Ectodermal cell (in vitro differentiated cells): ENCODE measurements at regions not wholly inside any gene's neighbourhood (a gene's known extent, or its start where the extent isn't known, plus 50 kb on each side); places are given as distances from the start of the nearest gene placed in this dataset.

Experiments
- H3K27ac ChIP-seq: 2 replicates; pipeline ENCODE4 v1.7.0; 2013; ENCODE audit warnings: mild to moderate bottlenecking, low read depth, low read length; ENCODE audit not compliant: insufficient read depth, poor library complexity, severe bottlenecking
- H3K27me3 ChIP-seq: 2 replicates; pipeline ENCODE4 v1.7.0; 2013; ENCODE audit warnings: mild to moderate bottlenecking, low read length; ENCODE audit not compliant: insufficient read depth, control insufficient read depth, poor library complexity, severe bottlenecking
- H3K36me3 ChIP-seq: one replicate; pipeline ENCODE4 v1.7.0; 2013; ENCODE audit warnings: low read length; ENCODE audit not compliant: control insufficient read depth, insufficient read depth
- H3K4me1 ChIP-seq: one replicate; pipeline ENCODE4 v1.7.0; 2013; ENCODE audit warnings: low read length; ENCODE audit not compliant: control insufficient read depth, insufficient read depth
- H3K4me3 ChIP-seq: 2 replicates; pipeline ENCODE4 v1.7.0; 2013; ENCODE audit warnings: low read depth, low read length, control low read depth; ENCODE audit not compliant: insufficient read depth
- H3K9me3 ChIP-seq: 2 replicates; pipeline ENCODE4 v1.7.0; 2013; ENCODE audit warnings: mild to moderate bottlenecking, low read length, moderate library complexity; ENCODE audit not compliant: control insufficient read depth
- WGBS, 2 experiments: methylation state at CpG; one replicate each; pipeline ENCODE4 v1.1.7; 2013; ENCODE audit warnings: missing lambda C conversion rate in 2 of 2; 5-methylcytosine and 5-hydroxymethylcytosine counted together

DNA sequence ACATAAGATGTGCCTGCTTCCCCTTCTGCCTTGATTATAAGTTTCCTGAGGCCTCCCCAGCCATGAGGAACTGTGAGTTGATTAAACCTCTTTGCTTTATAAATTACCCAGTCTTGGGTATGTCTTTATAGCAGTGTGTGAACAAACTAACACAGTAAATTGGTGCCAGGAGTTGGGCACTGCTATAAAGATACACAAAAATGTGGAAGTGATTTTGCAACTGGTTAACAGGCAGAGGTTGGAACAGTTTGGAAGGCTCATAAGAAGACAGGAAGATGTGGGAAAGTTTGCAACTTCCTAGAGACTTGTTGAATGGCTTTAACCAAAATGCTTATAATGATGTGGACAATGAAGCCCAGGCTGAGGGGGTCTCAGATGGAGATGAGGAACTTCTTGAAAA lies 264.1 kb downstream of the DACT1 start:
- Histone ChIP-seq H3K4me1 (no peaks in the 10 kb centered on the region), H3K27ac (no peak overlapping the region), H3K36me3 (no peaks in the 10 kb centered on the region), H3K4me3 (no peak overlapping the region), H3K9me3 (no peaks in the 10 kb centered on the region), H3K27me3 (no peaks in the 10 kb centered on the region)

DNA sequence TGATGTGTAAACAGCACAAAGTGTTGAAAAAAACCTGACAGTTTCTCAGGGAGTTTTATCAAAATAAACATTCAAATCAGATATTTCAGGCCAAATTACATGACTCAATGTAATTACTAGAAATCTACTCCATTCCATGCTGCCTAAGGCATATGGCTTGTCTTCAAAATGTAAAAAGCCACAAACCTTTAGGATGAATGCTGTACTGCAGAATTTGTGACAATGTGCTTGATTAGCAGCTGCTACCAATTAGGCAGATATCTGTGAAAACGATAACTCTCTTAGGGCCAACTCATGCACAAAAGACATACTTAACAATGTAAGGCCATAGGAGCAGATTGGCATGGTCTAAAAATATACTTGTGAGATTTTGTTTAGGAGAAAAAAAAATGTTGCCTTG lies 267.0 kb downstream of the DACT1 start:
- H3K9me3 ChIP-seq: no peaks in the 10 kb centered on the region
- H3K27ac ChIP-seq: no peak overlapping the region
- H3K4me3 ChIP-seq: no peak overlapping the region
- H3K27me3 ChIP-seq: no peaks in the 10 kb centered on the region
- no peaks in the 10 kb centered on the region for H3K4me1 ChIP-seq
- 89 to 100% methylated on average over 1 of the region's 1 CpG for WGBS, 2 experiments
- H3K36me3 ChIP-seq: no peaks in the 10 kb centered on the region

DNA sequence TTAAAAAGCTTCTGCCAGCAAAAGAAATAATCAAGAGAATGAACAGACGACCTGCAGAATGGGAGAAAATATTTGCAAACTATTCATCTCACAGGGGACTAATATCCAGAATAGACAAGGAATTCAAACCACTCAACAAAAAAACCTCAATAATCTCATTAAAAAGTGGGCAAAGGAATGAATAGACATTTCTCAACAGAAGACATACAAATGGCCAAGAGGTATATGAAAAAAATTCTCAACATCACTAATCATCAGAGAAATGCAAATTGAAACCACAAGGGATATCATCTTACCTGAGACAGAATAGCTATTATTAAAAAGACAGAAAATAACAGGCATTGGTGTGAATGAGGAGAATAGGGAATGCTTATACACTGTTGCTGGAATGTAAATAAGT lies 270.0 kb downstream of the DACT1 start:
- no peaks in the 10 kb centered on the region for H3K9me3 ChIP-seq
- WGBS, 2 experiments: 57 to 72% methylated on average over 1 of the region's 1 CpG
- no peak overlapping the region for H3K27ac ChIP-seq
- no peak overlapping the region for H3K4me3 ChIP-seq
- H3K4me1 ChIP-seq: no peaks in the 10 kb centered on the region
- no peaks in the 10 kb centered on the region for H3K36me3 ChIP-seq
- no peaks in the 10 kb centered on the region for H3K27me3 ChIP-seq

DNA sequence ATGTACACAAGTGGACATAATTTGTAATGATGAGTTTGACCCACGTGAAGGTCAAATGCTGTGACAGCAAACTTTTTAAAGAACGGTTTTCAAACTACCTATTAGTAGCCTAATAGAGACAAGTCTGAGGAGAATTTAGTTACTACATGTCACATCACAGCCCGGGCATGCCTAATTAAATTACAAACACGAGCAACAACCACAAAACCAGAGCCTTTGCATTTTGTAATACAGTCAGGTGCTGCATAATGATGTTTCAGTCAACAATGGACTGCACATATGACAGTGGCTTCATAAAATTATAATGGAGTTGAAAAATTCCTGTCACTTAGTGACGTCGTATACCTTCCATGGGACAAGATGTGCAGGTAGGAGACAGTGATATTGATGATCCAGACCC lies 274.5 kb downstream of the DACT1 start:
- H3K9me3 ChIP-seq: no peaks in the 10 kb centered on the region
- 90 to 91% methylated on average over 4 to 6 of the region's 6 CpGs for WGBS, 2 experiments
- no peaks in the 10 kb centered on the region for H3K36me3 ChIP-seq
- no peaks in the 10 kb centered on the region for H3K4me1 ChIP-seq
- no peak overlapping the region for H3K27ac ChIP-seq
- H3K27me3 ChIP-seq: no peaks in the 10 kb centered on the region
- H3K4me3 ChIP-seq: no peak overlapping the region

DNA sequence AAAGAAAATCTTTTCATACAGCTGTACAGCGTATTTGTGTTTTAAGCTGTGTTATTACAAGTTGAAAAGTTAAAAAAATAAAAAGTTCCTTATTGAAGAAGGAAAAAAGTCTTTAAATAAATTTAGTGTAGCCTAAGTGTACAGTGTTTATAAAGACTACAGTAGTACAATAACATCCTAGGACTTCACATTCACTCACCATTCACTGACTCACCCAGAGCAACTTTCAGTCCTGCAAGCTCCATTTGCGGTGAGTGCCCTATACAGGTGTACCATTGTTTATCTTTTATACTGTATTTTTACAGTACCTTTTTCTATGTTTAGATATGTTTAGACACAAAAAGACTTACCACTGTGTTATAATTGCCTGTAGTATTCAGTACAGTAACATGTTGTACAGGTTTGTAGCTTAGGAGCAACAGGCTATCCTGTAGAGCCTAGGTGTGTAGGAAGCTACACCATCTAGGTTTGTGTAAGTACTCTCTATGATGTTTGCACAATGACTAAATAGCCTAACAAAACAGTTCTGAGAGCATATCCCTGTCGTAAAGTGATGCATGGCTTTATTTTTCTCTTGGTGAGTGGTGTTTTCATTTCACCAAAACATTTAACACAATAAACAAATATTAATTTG lies 275.2 kb downstream of the DACT1 start:
- H3K4me3 ChIP-seq: no peak overlapping the region
- H3K9me3 ChIP-seq: no peaks in the 10 kb centered on the region
- no peaks in the 10 kb centered on the region for H3K36me3 ChIP-seq
- 93 to 100% methylated on average over 1 to 2 of the region's 3 CpGs for WGBS, 2 experiments
- no peak overlapping the region for H3K27ac ChIP-seq
- H3K27me3 ChIP-seq: no peaks in the 10 kb centered on the region
- H3K4me1 ChIP-seq: no peaks in the 10 kb centered on the region

DNA sequence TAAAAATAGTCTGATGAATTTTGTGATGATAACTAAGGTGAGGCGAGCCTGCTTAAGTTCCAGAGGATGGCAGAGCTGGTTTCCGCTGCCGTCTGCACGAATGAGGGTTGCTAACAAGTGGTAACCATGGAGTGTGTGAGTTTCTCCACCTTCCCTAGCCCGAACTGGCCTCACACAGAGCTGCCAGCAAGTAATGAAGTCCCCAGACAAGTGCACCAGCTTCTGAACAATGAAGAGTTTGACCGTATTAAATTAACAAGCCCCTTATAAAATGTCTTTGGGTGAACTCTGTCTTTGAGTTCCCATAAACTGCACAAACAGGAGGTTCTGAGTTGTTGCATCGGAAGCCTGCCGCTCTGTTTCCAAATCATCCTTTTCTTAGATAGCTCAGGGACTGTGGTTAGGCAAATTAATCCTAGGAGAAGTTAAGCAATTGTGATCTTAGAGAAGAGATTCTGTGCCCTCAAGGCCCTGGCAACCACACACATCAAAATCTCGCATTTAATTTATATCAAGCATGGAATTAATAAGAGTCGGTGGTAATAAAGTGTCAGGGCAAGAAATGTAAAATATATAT lies 274.1 kb upstream of the DAAM1 start:
- no peak overlapping the region for H3K4me3 ChIP-seq
- no peaks in the 10 kb centered on the region for H3K27me3 ChIP-seq
- no peaks in the 10 kb centered on the region for H3K4me1 ChIP-seq
- H3K27ac ChIP-seq: no peak overlapping the region
- 70 to 72% methylated on average over 8 of the region's 10 CpGs for WGBS, 2 experiments
- no peaks in the 10 kb centered on the region for H3K36me3 ChIP-seq
- no peaks in the 10 kb centered on the region for H3K9me3 ChIP-seq

DNA sequence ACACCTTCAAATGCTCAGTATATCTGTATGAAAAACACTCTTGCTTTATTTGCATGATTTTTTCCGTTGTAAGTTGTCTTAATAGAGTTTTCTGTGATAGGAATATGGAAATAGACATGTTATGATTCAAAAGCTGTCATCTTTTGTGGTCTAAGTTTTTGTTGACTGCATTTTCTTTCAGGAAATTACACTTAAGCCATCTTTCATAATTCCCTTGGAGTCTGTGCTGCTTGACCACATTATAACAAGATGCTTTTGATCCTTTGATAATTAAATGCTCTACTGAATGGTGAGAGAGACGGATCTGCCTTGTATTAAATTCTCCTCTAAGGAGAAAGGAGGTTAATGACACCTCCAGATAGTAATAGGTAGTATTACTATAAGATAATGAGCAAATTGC lies 272.8 kb upstream of the DAAM1 start:
- H3K9me3 ChIP-seq: no peaks in the 10 kb centered on the region
- H3K27ac ChIP-seq: no peak overlapping the region
- no peaks in the 10 kb centered on the region for H3K4me1 ChIP-seq
- H3K36me3 ChIP-seq: no peaks in the 10 kb centered on the region
- H3K4me3 ChIP-seq: no peak overlapping the region
- H3K27me3 ChIP-seq: no peaks in the 10 kb centered on the region
- 92% methylated on average over 1 to 2 of the region's 2 CpGs for WGBS, 2 experiments

DNA sequence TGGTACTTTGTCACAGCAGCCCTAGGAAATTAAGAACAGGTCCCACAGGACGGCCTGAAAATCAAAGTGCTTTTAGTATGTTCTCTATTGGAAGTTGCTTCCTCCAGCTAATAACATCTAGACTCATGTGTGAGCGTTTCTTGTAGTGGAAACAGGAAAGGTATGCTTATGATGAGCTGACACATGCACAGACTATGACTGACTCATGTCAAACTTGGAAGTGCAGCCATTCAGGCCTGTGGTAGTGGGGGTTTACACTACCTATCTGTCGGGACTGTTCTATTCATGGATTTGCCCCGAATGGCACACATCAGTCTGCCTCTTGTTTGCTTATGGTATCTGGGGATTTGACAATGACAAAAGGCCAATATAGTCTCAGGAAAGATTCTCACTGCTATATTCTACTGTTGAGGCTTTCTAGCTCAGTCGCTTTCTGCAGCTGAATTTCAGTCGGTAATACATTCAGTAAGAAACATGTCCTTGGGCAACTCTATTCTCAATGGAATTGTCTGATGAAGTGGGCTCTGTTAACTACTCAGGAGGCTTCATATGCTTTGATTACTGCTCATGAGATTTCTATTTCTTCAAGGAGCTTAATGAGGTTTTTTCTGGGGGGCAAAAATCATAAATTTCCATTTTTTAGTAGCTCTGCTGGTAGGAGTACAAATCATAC lies 270.3 kb upstream of the DAAM1 start:
- no peaks in the 10 kb centered on the region for H3K9me3 ChIP-seq
- no peak overlapping the region for H3K4me3 ChIP-seq
- H3K27ac ChIP-seq: no peak overlapping the region
- H3K36me3 ChIP-seq: no peaks in the 10 kb centered on the region
- H3K27me3 ChIP-seq: no peaks in the 10 kb centered on the region
- WGBS, 2 experiments: 92 to 96% methylated on average over 6 of the region's 6 CpGs
- no peaks in the 10 kb centered on the region for H3K4me1 ChIP-seq

DNA sequence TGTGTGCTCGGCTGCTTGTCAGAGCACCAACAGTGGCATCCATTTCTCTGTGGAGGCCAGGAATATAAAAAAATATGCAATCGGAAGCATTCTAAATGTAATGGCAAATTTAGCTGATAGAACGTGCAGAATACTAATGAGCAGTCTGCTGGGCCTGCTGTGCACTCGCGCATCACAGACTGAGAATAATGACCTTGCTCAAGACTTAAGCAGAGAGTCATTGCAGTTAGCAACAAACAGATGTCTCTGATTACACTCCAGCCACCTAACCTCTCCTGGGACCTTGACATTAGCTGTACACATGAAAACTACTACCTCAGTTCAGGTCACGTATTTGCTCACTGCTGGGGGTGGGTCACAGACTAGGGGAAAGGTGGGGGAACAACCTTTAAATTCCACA lies 269.2 kb upstream of the DAAM1 start:
- no peaks in the 10 kb centered on the region for H3K36me3 ChIP-seq
- H3K4me3 ChIP-seq: no peak overlapping the region
- 90 to 91% methylated on average over 6 of the region's 6 CpGs for WGBS, 2 experiments
- no peaks in the 10 kb centered on the region for H3K9me3 ChIP-seq
- no peak overlapping the region for H3K27ac ChIP-seq
- H3K4me1 ChIP-seq: no peaks in the 10 kb centered on the region
- H3K27me3 ChIP-seq: no peaks in the 10 kb centered on the region

DNA sequence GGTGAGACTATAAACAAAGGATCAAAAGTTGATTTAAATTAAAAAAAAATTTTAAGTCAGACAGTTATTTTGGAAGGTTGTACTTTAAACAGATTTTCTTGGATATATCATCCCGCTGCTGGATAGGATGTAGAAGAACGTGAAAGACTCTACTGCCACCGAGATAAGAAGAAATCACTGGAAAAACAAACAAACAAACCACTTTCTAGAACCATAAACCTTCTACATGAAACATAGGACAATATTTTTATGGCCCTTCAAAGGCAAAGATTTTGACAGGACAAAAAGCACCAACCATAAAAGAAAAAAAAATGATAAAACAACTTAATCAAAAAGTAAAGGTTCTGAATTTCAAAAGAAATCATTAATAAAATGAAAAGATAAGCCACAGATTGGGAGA lies 268.2 kb upstream of the DAAM1 start:
- no peak overlapping the region for H3K4me3 ChIP-seq
- H3K9me3 ChIP-seq: no peaks in the 10 kb centered on the region
- H3K27ac ChIP-seq: no peak overlapping the region
- 79 to 85% methylated on average over 3 of the region's 3 CpGs for WGBS, 2 experiments
- H3K27me3 ChIP-seq: no peaks in the 10 kb centered on the region
- H3K36me3 ChIP-seq: no peaks in the 10 kb centered on the region
- no peaks in the 10 kb centered on the region for H3K4me1 ChIP-seq
